GM18519 (cell line): ENCODE measurements at regions not wholly inside any gene's neighbourhood (a gene's known extent, or its start where the extent isn't known, plus 50 kb on each side); places are given as distances from the start of the nearest gene placed in this dataset.

Source experiments
- ATAC-seq: cut with Tn5 transposase; IDR thresholded peaks from one replicate; pipeline ENCODE4 v1.9.1; 2021; ENCODE audit warnings: mild to moderate bottlenecking, moderate library complexity; ENCODE audit not compliant: unreplicated experiment, low FRiP score

DNA sequence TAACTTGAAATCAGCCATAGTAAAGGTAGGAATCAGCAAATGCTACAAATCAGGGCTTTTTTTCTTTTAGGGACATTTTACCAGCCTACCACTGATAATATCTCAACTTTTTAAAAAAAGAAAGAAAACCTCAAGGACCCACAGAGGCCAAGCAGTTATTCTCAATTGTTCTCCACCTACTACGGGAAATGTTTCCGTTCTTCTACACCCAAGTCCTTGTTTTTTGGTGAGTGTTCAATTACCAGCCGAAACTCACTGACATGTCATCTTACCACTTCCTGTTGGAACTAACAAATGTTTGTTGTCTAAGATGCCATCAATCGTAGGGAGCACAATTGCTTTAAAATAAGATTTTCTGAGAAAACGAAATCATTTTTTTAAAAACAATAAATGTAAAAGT lies 50.2 kb upstream of the CDK1 start:
- peak; percentile 31 for ATAC-seq

DNA sequence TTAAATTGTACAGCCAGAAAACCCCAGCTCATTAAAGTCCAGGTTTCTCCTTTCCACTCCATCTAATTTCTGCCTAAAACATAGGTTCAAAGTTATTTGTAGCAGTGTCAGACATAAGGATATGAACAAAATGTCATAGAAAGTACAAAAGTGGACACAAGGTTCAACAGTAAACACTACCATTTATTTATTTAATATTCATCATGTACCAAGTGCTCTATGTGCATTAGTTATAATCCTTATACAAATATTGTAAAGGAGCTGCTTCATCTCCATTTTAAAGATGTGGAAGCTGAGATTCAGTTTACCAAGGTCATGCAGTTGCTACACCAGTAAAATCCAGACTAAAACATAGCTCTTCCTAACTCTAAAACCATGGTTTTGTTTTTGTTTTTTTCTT lies 52.0 kb upstream of the CDK1 start:
- no peak for ATAC-seq

- no peak for ATAC-seq
Measured at GRCh38 chr10:60722623-60723022, 55.7 kb upstream of the CDK1 start.

- ATAC-seq = no peak
Measured at GRCh38 chr10:60719721-60720120, 58.6 kb upstream of the CDK1 start.

- ATAC-seq = no peak
Measured at GRCh38 chr10:60718886-60719285, 59.4 kb upstream of the CDK1 start.

DNA sequence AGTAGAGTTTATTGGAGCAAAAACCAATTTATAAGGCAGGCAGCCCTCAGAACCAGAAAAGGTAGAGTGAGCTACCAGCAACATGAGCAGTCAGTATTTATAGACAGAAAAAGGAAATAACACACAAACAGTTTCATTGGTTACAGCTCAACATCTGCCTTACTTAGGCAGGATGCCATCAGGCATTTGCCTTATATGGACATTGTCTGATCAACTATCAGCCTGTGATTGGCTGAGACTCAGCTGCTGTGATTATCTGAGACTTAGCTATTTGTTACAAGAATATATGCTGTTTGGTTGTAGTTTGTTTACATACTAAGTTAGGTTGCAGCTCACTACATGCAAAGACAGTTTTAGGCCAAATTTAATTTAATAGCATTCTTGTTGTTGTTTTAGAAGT lies 60.4 kb upstream of the CDK1 start:
- ATAC-seq = peak; percentile 90

DNA sequence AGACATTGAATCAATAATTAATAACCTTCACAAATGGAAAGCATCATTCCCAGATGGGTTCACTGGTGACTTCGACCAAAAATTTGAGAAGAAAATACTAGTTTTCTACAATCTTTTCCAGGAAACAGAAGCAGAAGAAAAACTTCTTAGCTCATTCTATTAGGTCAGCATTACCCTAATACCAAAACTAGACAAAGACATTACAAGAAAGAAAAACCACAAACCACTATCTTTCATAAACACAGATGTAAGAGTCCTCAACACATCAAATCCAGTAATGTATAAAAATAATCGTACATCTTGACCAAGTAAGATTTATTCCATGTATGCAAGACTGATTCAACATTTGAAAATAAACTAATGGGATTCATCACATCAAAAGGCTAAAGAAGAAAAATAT lies 64.0 kb upstream of the CDK1 start:
- peak; percentile 59 for ATAC-seq

GRCh38 chr10:60711496-60711895 lies 66.8 kb upstream of the CDK1 start:
- no peak for ATAC-seq

GRCh38 chr10:60710041-60710440 lies 68.2 kb upstream of the CDK1 start:
- ATAC-seq = no peak

- ATAC-seq = no peak
Measured at GRCh38 chr10:60708666-60709065, 69.6 kb upstream of the CDK1 start.

DNA sequence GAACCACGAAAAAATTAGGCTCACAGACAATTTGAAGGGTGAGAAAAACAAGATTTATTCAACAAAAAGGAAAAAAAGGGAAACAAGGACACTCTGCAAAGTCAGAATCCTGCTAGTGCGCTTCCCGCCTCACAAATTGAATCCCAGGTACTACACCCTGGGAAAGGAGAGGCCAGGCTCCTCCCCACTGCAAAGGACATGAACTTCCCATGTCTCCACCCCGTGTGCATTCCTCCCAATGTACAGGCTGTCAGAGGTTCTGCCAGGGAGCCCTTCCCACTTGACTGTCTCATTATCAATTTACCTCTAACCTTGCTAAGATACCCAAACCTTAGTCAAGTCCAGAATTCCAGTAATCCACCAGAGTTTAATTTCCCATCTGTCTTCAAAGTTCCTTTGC lies 70.4 kb upstream of the CDK1 start:
- no peak for ATAC-seq

- ATAC-seq = no peak
Measured at GRCh38 chr10:60706146-60706545, 72.1 kb upstream of the CDK1 start.

DNA sequence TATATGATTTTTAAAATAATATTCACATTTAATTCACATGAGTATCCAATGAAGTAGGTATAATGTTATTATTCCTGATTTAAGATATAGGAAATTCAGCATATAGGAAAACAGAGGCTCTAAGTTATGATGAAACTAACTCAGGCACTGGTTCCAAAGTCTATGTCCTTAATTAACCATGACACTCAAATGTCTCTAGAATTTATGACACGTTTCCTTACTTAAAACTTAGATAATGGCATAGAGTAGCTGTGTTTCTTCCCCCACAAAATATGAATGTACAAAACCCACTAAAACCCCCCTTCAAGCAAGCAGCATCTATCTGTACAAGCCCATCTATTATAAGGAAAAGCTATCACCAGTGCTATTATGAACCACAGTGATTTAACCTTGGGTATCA lies 72.9 kb upstream of the CDK1 start:
- ATAC-seq = no peak

GRCh38 chr10:60704471-60704870 lies 73.8 kb upstream of the CDK1 start:
- ATAC-seq = no peak

- no peak for ATAC-seq
Measured at GRCh38 chr10:60703266-60704041, 74.8 kb upstream of the CDK1 start.

GRCh38 chr10:60687679-60688078 lies 90.6 kb upstream of the CDK1 start:
- no peak for ATAC-seq

DNA sequence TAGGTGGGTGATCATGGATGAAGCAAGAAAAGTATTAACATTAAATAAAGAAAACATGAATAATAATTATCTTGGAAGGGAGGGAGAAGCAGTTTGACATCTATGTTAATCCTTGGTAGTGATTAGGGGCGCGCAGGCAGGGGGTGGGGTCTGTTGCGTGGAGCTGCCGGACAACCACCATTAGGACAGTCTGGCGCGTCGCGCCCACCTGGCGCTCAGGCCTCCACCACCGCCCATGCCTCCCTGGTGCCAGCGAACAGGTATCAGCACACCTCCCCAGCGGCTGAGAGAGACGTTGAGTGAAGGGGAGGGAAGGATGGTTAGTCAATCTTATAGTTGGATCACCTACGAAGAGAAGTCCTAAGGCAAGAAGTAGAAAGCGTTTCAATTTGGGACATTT lies 94.2 kb upstream of the CDK1 start:
- no peak for ATAC-seq

DNA sequence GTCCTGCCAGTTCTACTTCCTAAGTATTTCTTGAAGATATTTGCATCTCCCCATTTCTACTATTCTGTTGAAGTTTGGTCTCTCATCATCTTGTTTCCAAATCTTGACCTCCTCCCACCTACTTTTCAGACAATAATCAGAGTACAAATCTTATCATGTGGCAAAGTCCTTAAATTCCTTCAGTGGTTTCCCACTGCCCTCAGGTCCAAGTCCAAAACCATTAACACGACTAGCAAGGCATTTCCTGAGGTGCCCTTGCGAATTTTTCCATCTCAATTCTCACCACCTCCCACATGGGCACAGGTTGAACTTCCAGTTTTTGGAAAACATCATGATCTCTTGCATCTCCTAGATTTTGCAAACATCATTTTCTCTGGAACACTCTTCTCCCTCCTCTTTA lies 97.2 kb upstream of the CDK1 start:
- no peak for ATAC-seq

DNA sequence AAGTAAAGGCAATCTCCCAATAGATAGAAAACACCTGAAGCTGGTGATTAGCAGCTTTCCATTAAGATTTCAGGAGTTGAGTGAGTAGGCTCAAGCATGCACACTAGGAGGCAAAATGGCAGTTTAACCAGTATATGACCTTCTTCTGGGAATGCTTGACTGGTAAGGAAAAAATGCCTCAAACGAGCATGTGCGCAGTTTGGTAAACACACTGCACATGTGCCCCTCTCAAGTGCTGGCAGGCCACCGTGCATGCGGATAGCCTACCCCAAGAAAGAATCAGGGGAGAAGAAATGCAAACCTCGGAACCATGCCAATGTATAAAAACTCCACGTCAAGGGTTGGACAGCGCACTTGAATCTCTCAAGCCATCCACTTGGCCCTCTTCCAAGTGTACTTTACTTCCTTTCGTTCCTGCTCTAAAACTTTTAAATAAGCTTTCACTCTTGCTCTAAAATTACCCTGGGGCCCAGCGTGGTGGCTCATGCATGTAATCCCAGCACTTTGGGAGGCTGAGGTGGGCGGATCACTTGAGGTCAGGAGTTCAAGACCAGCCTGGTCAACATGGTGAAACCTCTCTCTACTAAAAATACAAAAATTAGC lies 98.8 kb upstream of the CDK1 start:
- ATAC-seq = no peak

DNA sequence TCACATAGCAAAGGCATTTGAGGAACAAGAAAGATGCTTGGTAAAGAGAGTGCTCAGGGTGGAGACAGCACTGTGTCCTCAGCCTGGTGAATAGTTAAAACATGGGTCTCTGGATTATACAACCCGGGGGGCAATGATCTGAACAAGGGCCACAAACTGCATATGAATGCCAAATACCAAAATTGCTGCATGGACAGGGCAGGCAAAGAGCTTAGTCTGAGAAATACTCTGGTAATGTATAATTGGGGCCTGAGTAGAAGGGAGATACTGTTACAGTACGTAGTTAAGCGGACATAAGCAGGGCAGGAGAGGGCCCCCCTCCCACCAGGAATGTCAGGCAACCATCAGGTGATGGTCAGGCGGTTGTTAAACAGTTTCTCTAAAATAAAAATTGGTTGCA lies 99.3 kb upstream of the CDK1 start:
- ATAC-seq = no peak

- no peak for ATAC-seq
Measured at GRCh38 chr10:60677531-60678129, 100.6 kb upstream of the CDK1 start.

- no peak for ATAC-seq
Measured at GRCh38 chr10:60675236-60675635, 103.0 kb upstream of the CDK1 start.
